ENCODE measurements at regions not wholly inside any gene's neighbourhood (a gene's known extent, or its start where the extent isn't known, plus 50 kb on each side); places are given as distances from the start of the nearest gene placed in this dataset.

- RAD21 ChIA-PET (ENCODE audit: low non-redundant PET in 1 of 2, low total read pairs in 2 of 2, uncharacterized antibody in 2 of 2, unreplicated experiment in 2 of 2): no interaction called here
- H3K4me2 ChIP-seq (ENCODE audit: low read length): no peak overlapping the region
- intact Hi-C loops (cut with micrococcal nuclease): no loop called here
- TF ChIP-seq POLR2A (IDR thresholded peaks at IDR 0.05; ENCODE audit: borderline replicate concordance, extremely low read depth, insufficient read depth, insufficient read length): no peak
- TF ChIP-seq SP1 (IDR thresholded peaks at IDR 0.05; ENCODE audit: low read depth): no peak
- no peak for TF ChIP-seq RAD21 (IDR thresholded peaks at IDR 0.05; ENCODE audit: low read depth)
- TF ChIP-seq YY1 (IDR thresholded peaks at IDR 0.05; ENCODE audit: extremely low read depth, insufficient replicate concordance, low read depth, low read length): no peak
- no peak for TF ChIP-seq EZH2 (IDR thresholded peaks at IDR 0.05)
- no peak for TF ChIP-seq CTCF (IDR thresholded peaks at IDR 0.05 in 2 of 3, conservative IDR thresholded peaks at IDR 0.05 in 1 of 3; ENCODE audit: borderline replicate concordance in 1 of 3, insufficient read depth in 1 of 3, low read depth in 2 of 3, low read length in 2 of 3)
- no peaks in the 10 kb centered on the region for H4K20me1 ChIP-seq (ENCODE audit: insufficient read depth)
- BruUV-seq (replicated peaks): no TSS peak
- H3K9me2 ChIP-seq (ENCODE audit: insufficient read depth): no peaks in the 10 kb centered on the region
- H3K36me3 ChIP-seq (ENCODE audit: control insufficient read depth in 1 of 2, insufficient read depth in 2 of 2, low read length in 2 of 2): no peaks in the 10 kb centered on the region
- H2AFZ ChIP-seq (ENCODE audit: low read depth, low read length, poor library complexity, severe bottlenecking): no peak overlapping the region
- H3K9me3 ChIP-seq (ENCODE audit: control insufficient read depth in 1 of 2, insufficient read depth in 1 of 2, low read depth in 1 of 2, low read length in 2 of 2): peaks cover 0 to 1% of the 10 kb centered on the region in 2 experiments; a peak in 1 of 4 replicates
- ATAC-seq: no peak
- H3K4me3 ChIP-seq (replicated peaks in 1 of 2; ENCODE audit: low read depth in 1 of 2, low read length in 2 of 2): no peak overlapping the region
- no peak overlapping the region for H3K27ac ChIP-seq (ENCODE audit: low read depth, low read length)
- no peak overlapping the region for H3K9ac ChIP-seq (ENCODE audit: low read length)
- H3K4me1 ChIP-seq (ENCODE audit: control insufficient read depth in 1 of 2, insufficient read depth in 2 of 2, low read length in 2 of 2): no peaks in the 10 kb centered on the region
- CTCF ChIA-PET: no interaction called here
- no peaks in the 10 kb centered on the region for H3K27me3 ChIP-seq (ENCODE audit: insufficient read depth, low read length)
- DNase-seq (ENCODE audit: low read depth, low spot score): no peak
- H3K79me2 ChIP-seq (ENCODE audit: insufficient read depth, low read length): no peaks in the 10 kb centered on the region
- POLR2A ChIA-PET: no interaction called here
Observed at GRCh38 chr3:193905541-193906396, 230.2 kb upstream of the HES1 start.
